ENCODE measurements at regions not wholly inside any gene's neighbourhood (a gene's known extent, or its start where the extent isn't known, plus 50 kb on each side); places are given as distances from the start of the nearest gene placed in this dataset.

GRCh38 chr14:22434030-22434429, 155.0 kb downstream of the DAD1 start:
- TF ChIP-seq CTCF (conservative IDR thresholded peaks at IDR 0.05; ENCODE audit: low read depth, low read length): no peak
- TF ChIP-seq POLR2A (IDR thresholded peaks at IDR 0.05; ENCODE audit: low read depth, low read length): no peak
- TF ChIP-seq SMC3 (IDR thresholded peaks at IDR 0.05; ENCODE audit: low read depth, low read length): no peak
- TF ChIP-seq USF2 (IDR thresholded peaks at IDR 0.05; ENCODE audit: low read depth, low read length): no peak
- TF ChIP-seq CEBPB (IDR thresholded peaks at IDR 0.05; ENCODE audit: low read depth, low read length): no peak
- no peak for TF ChIP-seq MXI1 (IDR thresholded peaks at IDR 0.05; ENCODE audit: borderline replicate concordance, low read depth, low read length)
- no peak for TF ChIP-seq MAFK (IDR thresholded peaks at IDR 0.05; ENCODE audit: low read depth, low read length)
- TF ChIP-seq RAD21 (IDR thresholded peaks at IDR 0.05; ENCODE audit: low read length): no peak
- no peak for TF ChIP-seq RFX5 (IDR thresholded peaks at IDR 0.05; ENCODE audit: low read depth, low read length)
- TF ChIP-seq BHLHE40 (IDR thresholded peaks at IDR 0.05; ENCODE audit: low read depth, low read length): no peak
- TF ChIP-seq RCOR1 (IDR thresholded peaks at IDR 0.05; ENCODE audit: insufficient replicate concordance, low read length): no peak
- TF ChIP-seq FOS (IDR thresholded peaks at IDR 0.05; ENCODE audit: low read depth, low read length): no peak

Measured in IMR-90 (cell line).